Testis (tissue), 2 donors: ENCODE measurements at regions not wholly inside any gene's neighbourhood (a gene's known extent, or its start where the extent isn't known, plus 50 kb on each side); places are given as distances from the start of the nearest gene placed in this dataset.

Experiments used
- DNase-seq: peaks from one replicate; pipeline ENCODE4 v3.0.0-alpha.2; 2019
- H3K27ac ChIP-seq, 2 donors: fragments of 200-600 bp; sonication (generic); one replicate each; pipeline ENCODE4 v1.5.1; 2019
- H3K27me3 ChIP-seq: fragments of 200-600 bp; sonication (generic); one replicate; pipeline ENCODE4 v1.5.1; 2019
- H3K36me3 ChIP-seq: fragments of 200-600 bp; sonication (generic); one replicate; pipeline ENCODE4 v1.5.1; 2017; ENCODE audit warnings: low read depth; ENCODE audit errors: missing control alignments
- H3K4me1 ChIP-seq: fragments of 200-600 bp; sonication (generic); one replicate; pipeline ENCODE4 v1.5.1; 2019
- H3K4me3 ChIP-seq, 2 donors: fragments of 200-600 bp; sonication (generic); one replicate each; pipeline ENCODE4 v1.5.1; 2017 to 2019
- H3K9me3 ChIP-seq: fragments of 200-600 bp; sonication (generic); one replicate; pipeline ENCODE4 v1.5.1; 2017
- CTCF ChIP-seq, 3 experiments: fragments of 450-650 bp in 2 of 3; fragments of 200-600 bp in 1 of 3; sonication (generic) in 1 of 3; IDR thresholded peaks; one replicate each; pipeline ENCODE4 v1.5.1; 2016 to 2019; ENCODE audit warnings: antibody characterized with exemption in 3 of 3, mild to moderate bottlenecking in 2 of 3, moderate library complexity in 1 of 3
- POLR2A ChIP-seq: fragments of 450-650 bp; IDR thresholded peaks from one replicate; pipeline ENCODE4 v1.6.1; 2017; ENCODE audit warnings: antibody characterized with exemption, mild to moderate bottlenecking, moderate library complexity
- WGBS, 2 donors: methylation state at CpG; one replicate each; pipeline ENCODE4 v1.1.5; 2018; 5-methylcytosine and 5-hydroxymethylcytosine counted together
- intact Hi-C: fragments of 100-400 bp; cut with DNase I; formaldehyde crosslinking; loops from one replicate; pipeline ENCODE4 v1.15.1; 2023; ENCODE audit warnings: low total_unique reads

- DNase-seq, result no peak
Measured at GRCh38 chr2:107412209-107412904, 414.3 kb upstream of the RGPD4 start.

GRCh38 chr2:107412981-107413380 is 413.7 kb upstream of the RGPD4 start:
- DNase-seq, result no peak
- Histone ChIP-seq H3K4me1 (no peaks in the 10 kb centered on the region), H3K36me3 (no peaks in the 10 kb centered on the region), H3K27ac (no peak overlapping the region), H3K27me3 (no peaks in the 10 kb centered on the region), H3K9me3 (no peaks in the 10 kb centered on the region), H3K4me3 (no peak overlapping the region)
- TF ChIP-seq CTCF (IDR thresholded peaks at IDR 0.05) (no peak), POLR2A (no peak)
- 86 to 90% methylated on average over 2 of the region's 2 CpGs for WGBS, 2 donors
- intact Hi-C loops, result no loop called here

More at GRCh38 chr2:107412209-107412904, 414.3 kb upstream of the RGPD4 start:
- intact Hi-C loops, result no loop called here
- no peaks in the 10 kb centered on the region for H3K27me3 ChIP-seq
- H3K36me3 ChIP-seq, result no peaks in the 10 kb centered on the region
- no peak overlapping the region for H3K27ac ChIP-seq
- no peaks in the 10 kb centered on the region for H3K4me1 ChIP-seq
- H3K9me3 ChIP-seq, result no peaks in the 10 kb centered on the region
- no peak overlapping the region for H3K4me3 ChIP-seq
- WGBS, 2 donors, result 67 to 73% methylated on average over 6 of the region's 6 CpGs
- TF ChIP-seq CTCF (IDR thresholded peaks at IDR 0.05) (no peak), POLR2A (no peak)

GRCh38 chr2:107414376-107414775 is 412.3 kb upstream of the RGPD4 start:
- Histone ChIP-seq H3K27me3 (no peaks in the 10 kb centered on the region), H3K9me3 (no peaks in the 10 kb centered on the region), H3K36me3 (no peaks in the 10 kb centered on the region), H3K27ac (no peak overlapping the region), H3K4me1 (no peaks in the 10 kb centered on the region), H3K4me3 (no peak overlapping the region)
- DNase-seq, result no peak
- no peak for TF ChIP-seq CTCF (IDR thresholded peaks at IDR 0.05)
- no peak for TF ChIP-seq POLR2A
- intact Hi-C loops, result no loop called here
- WGBS, 2 donors, result 84 to 89% methylated on average over 4 of the region's 4 CpGs

GRCh38 chr2:107418708-107419107 is 408.0 kb upstream of the RGPD4 start:
- WGBS, 2 donors, result 12 to 19% methylated on average over 3 of the region's 3 CpGs
- Histone ChIP-seq H3K4me1 (no peaks in the 10 kb centered on the region), H3K36me3 (no peaks in the 10 kb centered on the region), H3K9me3 (no peaks in the 10 kb centered on the region), H3K27me3 (no peaks in the 10 kb centered on the region), H3K4me3 (no peak overlapping the region), H3K27ac (no peak overlapping the region)
- intact Hi-C loops, result no loop called here
- TF ChIP-seq POLR2A, result no peak
- TF ChIP-seq CTCF (IDR thresholded peaks at IDR 0.05), result no peak
- DNase-seq, result no peak

GRCh38 chr2:107419191-107419590 is 407.5 kb upstream of the RGPD4 start:
- no peak for TF ChIP-seq POLR2A
- TF ChIP-seq CTCF (IDR thresholded peaks at IDR 0.05), result no peak
- no peak for DNase-seq

More at GRCh38 chr2:107419191-107419590, 407.5 kb upstream of the RGPD4 start:
- WGBS, 2 donors, result 96 to 100% methylated on average over 1 of the region's 1 CpG
- no peaks in the 10 kb centered on the region for H3K4me1 ChIP-seq
- no peaks in the 10 kb centered on the region for H3K27me3 ChIP-seq
- H3K9me3 ChIP-seq, result no peaks in the 10 kb centered on the region
- intact Hi-C loops, result no loop called here
- no peak overlapping the region for H3K4me3 ChIP-seq
- H3K36me3 ChIP-seq, result no peaks in the 10 kb centered on the region
- H3K27ac ChIP-seq, result no peak overlapping the region
